ENCODE measurements at regions not wholly inside any gene's neighbourhood (a gene's known extent, or its start where the extent isn't known, plus 50 kb on each side); places are given as distances from the start of the nearest gene placed in this dataset.

GRCh38 chr12:126966498-126966897, 1300.5 kb upstream of the TMEM132C start:
- TF ChIP-seq, protein P1, sequence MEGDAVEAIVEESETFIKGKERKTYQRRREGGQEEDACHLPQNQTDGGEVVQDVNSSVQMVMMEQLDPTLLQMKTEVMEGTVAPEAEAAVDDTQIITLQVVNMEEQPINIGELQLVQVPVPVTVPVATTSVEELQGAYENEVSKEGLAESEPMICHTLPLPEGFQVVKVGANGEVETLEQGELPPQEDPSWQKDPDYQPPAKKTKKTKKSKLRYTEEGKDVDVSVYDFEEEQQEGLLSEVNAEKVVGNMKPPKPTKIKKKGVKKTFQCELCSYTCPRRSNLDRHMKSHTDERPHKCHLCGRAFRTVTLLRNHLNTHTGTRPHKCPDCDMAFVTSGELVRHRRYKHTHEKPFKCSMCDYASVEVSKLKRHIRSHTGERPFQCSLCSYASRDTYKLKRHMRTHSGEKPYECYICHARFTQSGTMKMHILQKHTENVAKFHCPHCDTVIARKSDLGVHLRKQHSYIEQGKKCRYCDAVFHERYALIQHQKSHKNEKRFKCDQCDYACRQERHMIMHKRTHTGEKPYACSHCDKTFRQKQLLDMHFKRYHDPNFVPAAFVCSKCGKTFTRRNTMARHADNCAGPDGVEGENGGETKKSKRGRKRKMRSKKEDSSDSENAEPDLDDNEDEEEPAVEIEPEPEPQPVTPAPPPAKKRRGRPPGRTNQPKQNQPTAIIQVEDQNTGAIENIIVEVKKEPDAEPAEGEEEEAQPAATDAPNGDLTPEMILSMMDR (IDR thresholded peaks at IDR 0.05 in 8 of 11, conservative IDR thresholded peaks at IDR 0.05 in 3 of 11), result no peak
- no peak for TF ChIP-seq POLR2A (IDR thresholded peaks at IDR 0.05)
